ENCODE measurements at regions not wholly inside any gene's neighbourhood (a gene's known extent, or its start where the extent isn't known, plus 50 kb on each side); places are given as distances from the start of the nearest gene placed in this dataset.

DNA sequence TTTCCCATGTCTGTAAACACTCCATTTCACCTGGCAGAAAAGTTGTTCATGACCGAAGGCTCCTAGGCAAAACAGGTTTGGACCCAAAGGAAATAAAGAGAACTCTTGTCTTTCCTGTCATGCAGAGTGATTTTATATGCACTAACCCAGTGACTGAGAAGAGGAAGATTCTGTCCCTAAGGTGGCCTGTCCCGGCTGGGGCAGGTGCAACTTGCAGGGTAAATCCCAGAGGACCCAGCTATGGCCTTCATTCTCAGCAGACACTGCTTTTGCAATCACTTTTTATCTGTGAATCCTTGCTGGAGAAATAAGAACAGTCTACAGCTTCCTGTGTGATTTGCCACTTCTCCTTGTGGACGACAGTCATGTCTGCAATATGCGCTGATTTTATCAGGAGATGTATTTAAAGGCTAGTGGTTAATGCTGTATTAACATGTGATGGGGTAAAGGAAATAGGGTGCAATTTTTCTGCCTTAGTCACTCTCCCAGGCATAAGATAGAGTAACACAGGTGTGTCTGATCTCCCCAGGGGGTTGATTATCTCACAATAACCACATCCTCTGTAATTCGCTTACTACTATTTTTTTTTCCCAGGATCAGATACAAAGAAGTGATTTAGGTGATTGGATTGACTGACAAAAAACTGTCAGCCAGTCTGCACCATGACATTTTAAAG is 696.8 kb upstream of the SOX9 start:
- no peak overlapping the region for H3K27ac ChIP-seq
- TF ChIP-seq, protein P1, sequence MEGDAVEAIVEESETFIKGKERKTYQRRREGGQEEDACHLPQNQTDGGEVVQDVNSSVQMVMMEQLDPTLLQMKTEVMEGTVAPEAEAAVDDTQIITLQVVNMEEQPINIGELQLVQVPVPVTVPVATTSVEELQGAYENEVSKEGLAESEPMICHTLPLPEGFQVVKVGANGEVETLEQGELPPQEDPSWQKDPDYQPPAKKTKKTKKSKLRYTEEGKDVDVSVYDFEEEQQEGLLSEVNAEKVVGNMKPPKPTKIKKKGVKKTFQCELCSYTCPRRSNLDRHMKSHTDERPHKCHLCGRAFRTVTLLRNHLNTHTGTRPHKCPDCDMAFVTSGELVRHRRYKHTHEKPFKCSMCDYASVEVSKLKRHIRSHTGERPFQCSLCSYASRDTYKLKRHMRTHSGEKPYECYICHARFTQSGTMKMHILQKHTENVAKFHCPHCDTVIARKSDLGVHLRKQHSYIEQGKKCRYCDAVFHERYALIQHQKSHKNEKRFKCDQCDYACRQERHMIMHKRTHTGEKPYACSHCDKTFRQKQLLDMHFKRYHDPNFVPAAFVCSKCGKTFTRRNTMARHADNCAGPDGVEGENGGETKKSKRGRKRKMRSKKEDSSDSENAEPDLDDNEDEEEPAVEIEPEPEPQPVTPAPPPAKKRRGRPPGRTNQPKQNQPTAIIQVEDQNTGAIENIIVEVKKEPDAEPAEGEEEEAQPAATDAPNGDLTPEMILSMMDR (IDR thresholded peaks at IDR 0.05) = no peak
- H3K36me3 ChIP-seq = no peaks in the 10 kb centered on the region
- no peak overlapping the region for H3K4me3 ChIP-seq (ENCODE audit: low read depth in 1 of 2, low read length in 1 of 2)
- H3K27me3 ChIP-seq = no peaks in the 10 kb centered on the region
- no peaks in the 10 kb centered on the region for H3K9me3 ChIP-seq
- no peaks in the 10 kb centered on the region for H3K4me1 ChIP-seq (ENCODE audit: control insufficient read depth in 1 of 2, insufficient read depth in 1 of 2, low read depth in 1 of 2, low read length in 1 of 2)

DNA sequence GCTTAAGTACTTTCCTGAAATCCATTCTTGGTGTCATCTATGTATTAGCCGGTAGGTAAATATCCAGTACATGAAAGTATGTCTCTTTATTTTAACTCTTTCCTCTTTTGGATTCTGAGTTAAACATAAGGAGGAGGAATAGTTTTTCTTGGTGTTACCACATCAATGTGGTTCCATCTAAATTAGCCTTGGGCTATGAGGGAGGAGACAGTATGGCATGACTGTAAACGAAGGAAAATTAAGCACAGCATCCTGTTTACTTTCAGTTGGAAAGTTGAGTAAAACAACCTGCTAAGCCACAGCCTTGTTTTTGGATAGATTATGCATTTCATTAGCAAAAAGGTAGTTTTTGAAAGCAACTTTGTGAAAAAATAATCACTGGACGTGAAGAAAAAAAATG is 693.0 kb upstream of the SOX9 start:
- H3K27me3 ChIP-seq = no peaks in the 10 kb centered on the region
- H3K9me3 ChIP-seq = no peaks in the 10 kb centered on the region
- no peak overlapping the region for H3K27ac ChIP-seq
- TF ChIP-seq, protein P1 (IDR thresholded peaks at IDR 0.05) = no peak
- no peaks in the 10 kb centered on the region for H3K36me3 ChIP-seq
- no peaks in the 10 kb centered on the region for H3K4me1 ChIP-seq (ENCODE audit: control insufficient read depth in 1 of 2, insufficient read depth in 1 of 2, low read depth in 1 of 2, low read length in 1 of 2)
- H3K4me3 ChIP-seq (ENCODE audit: low read depth in 1 of 2, low read length in 1 of 2) = no peak overlapping the region

DNA sequence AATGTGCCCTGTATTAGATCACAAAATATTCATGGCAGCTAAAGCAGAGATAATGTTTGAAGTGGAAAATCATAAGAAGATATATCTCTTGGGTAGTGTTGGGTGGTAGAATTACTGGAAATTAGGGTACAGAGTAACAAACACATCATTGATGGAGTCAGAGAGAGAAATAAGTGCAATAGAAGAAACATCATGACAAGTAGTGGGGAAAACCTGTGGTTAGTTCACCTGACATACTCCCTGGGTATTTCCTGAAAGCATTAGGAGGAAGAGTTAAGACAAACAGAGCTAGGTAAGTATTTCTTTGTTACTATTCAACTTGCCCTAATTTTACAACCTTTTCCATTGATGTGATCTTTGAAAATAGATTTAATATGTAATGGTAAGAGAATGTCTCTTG is 691.9 kb upstream of the SOX9 start:
- H3K27me3 ChIP-seq = no peaks in the 10 kb centered on the region
- no peaks in the 10 kb centered on the region for H3K36me3 ChIP-seq
- H3K9me3 ChIP-seq = no peaks in the 10 kb centered on the region
- TF ChIP-seq, protein P1 (IDR thresholded peaks at IDR 0.05) = no peak
- no peaks in the 10 kb centered on the region for H3K4me1 ChIP-seq (ENCODE audit: control insufficient read depth in 1 of 2, insufficient read depth in 1 of 2, low read depth in 1 of 2, low read length in 1 of 2)
- no peak overlapping the region for H3K27ac ChIP-seq
- H3K4me3 ChIP-seq (ENCODE audit: low read depth in 1 of 2, low read length in 1 of 2) = no peak overlapping the region

DNA sequence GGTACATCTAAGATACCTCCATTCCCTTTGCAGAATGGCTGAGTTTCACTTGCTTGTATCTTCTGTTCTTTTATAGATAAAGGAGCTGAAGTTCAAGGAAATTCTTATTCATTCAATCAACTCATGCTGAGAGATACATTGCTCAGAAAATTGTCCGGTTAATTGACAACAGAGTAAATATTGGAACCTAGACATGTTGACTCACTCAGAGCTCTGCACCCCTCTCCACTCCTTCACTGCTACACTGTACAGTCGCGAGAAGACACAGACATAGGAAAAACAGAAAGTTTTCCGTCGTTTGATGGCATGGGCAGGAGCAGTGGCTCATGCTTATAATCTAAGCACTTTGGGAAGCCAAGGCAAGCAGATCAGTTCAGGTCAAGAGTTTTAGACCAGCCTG is 690.5 kb upstream of the SOX9 start:
- Histone ChIP-seq H3K27me3 (no peaks in the 10 kb centered on the region), H3K4me1 (ENCODE audit: control insufficient read depth in 1 of 2, insufficient read depth in 1 of 2, low read depth in 1 of 2, low read length in 1 of 2) (no peaks in the 10 kb centered on the region), H3K36me3 (no peaks in the 10 kb centered on the region), H3K9me3 (no peaks in the 10 kb centered on the region), H3K27ac (no peak overlapping the region), H3K4me3 (ENCODE audit: low read depth in 1 of 2, low read length in 1 of 2) (no peak overlapping the region)
- TF ChIP-seq, protein P1 (IDR thresholded peaks at IDR 0.05) = no peak

DNA sequence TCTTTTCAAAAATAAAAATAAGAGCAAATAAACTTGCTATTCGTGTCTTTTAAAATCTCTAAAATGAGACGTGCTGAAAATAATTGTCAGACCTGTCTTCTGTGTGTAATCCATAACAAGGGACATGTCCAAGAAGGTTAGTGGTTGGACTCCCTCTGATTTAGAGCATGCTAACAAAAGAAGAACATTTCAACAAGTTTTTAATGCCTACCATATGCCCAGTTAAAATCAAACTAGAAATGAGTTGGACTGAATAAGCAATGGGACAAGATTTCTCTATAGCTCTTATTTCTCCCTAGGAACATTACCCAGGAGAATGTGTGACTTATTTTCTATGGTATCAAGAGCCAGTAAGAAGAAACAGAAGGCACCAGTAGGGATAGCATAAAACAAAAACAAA is 689.7 kb upstream of the SOX9 start:
- no peak overlapping the region for H3K4me3 ChIP-seq (ENCODE audit: low read depth in 1 of 2, low read length in 1 of 2)
- H3K9me3 ChIP-seq = no peaks in the 10 kb centered on the region
- H3K27me3 ChIP-seq = no peaks in the 10 kb centered on the region
- H3K36me3 ChIP-seq = no peaks in the 10 kb centered on the region
- TF ChIP-seq, protein P1 (IDR thresholded peaks at IDR 0.05) = no peak
- no peaks in the 10 kb centered on the region for H3K4me1 ChIP-seq (ENCODE audit: control insufficient read depth in 1 of 2, insufficient read depth in 1 of 2, low read depth in 1 of 2, low read length in 1 of 2)
- no peak overlapping the region for H3K27ac ChIP-seq
